GM23338 (cell line): ENCODE measurements at regions not wholly inside any gene's neighbourhood (a gene's known extent, or its start where the extent isn't known, plus 50 kb on each side); places are given as distances from the start of the nearest gene placed in this dataset.

Source experiments
- ATAC-seq: fragments of 200-7000 bp; cut with Tn5 transposase; 3 replicates; pipeline ENCODE4 v1.9.1; 2020
- DNase-seq: peaks from one replicate; pipeline ENCODE4 v3.0.0-alpha.2; 2015; ENCODE audit warnings: low spot score
- H2AFZ ChIP-seq: fragments of 200-600 bp; sonication (generic); 2 replicates; pipeline ENCODE4 v1.8.0; 2016; ENCODE audit warnings: antibody characterized with exemption, mild to moderate bottlenecking, moderate library complexity
- H3F3A ChIP-seq: fragments of 200-600 bp; sonication (generic); replicated peaks from 2 replicates; pipeline ENCODE4 v1.8.0; 2017; ENCODE audit warnings: antibody characterized with exemption, mixed run types, low read depth
- H3K27ac ChIP-seq: fragments of 200-600 bp; sonication (generic); 2 replicates; pipeline ENCODE4 v1.6.1; 2016; ENCODE audit warnings: low read depth
- H3K27me3 ChIP-seq: fragments of 200-600 bp; sonication (generic); 2 replicates; pipeline ENCODE4 v1.8.0; 2016; ENCODE audit warnings: mild to moderate bottlenecking, mixed run types, moderate library complexity; ENCODE audit not compliant: insufficient read depth
- H3K36me3 ChIP-seq: fragments of 200-600 bp; sonication (generic); 2 replicates; pipeline ENCODE4 v1.8.0; 2016; ENCODE audit warnings: mild to moderate bottlenecking; ENCODE audit not compliant: insufficient read depth
- H3K4me1 ChIP-seq: fragments of 200-600 bp; sonication (generic); 2 replicates; pipeline ENCODE4 v1.8.0; 2016; ENCODE audit warnings: mild to moderate bottlenecking, moderate library complexity; ENCODE audit not compliant: insufficient read depth
- H3K4me2 ChIP-seq: fragments of 200-600 bp; sonication (generic); 2 replicates; pipeline ENCODE4 v1.7.1; 2017; ENCODE audit warnings: mixed run types
- H3K4me3 ChIP-seq: fragments of 200-600 bp; sonication (generic); 2 replicates; pipeline ENCODE4 v1.6.1; 2016; ENCODE audit warnings: mixed run types
- H3K79me2 ChIP-seq: fragments of 200-600 bp; sonication (generic); replicated peaks from 2 replicates; pipeline ENCODE4 v1.8.0; 2017; ENCODE audit warnings: mild to moderate bottlenecking; ENCODE audit not compliant: insufficient read depth
- H3K9me2 ChIP-seq: fragments of 200-600 bp; sonication (generic); 2 replicates; pipeline ENCODE4 v1.8.0; 2017; ENCODE audit not compliant: insufficient read depth
- H4K20me1 ChIP-seq: fragments of 200-600 bp; sonication (generic); replicated peaks from 2 replicates; pipeline ENCODE4 v1.8.0; 2017; ENCODE audit warnings: mild to moderate bottlenecking; ENCODE audit not compliant: insufficient read depth
- H3K27ac Mint-ChIP-seq: 2 replicates; pipeline ENCODE4 v1.8.0; 2020; ENCODE audit warnings: inconsistent platforms, mild to moderate bottlenecking, moderate library complexity, mixed read lengths
- H3K27me3 Mint-ChIP-seq: 3 replicates; pipeline ENCODE4 v1.8.0; 2022; ENCODE audit warnings: low read depth, mild to moderate bottlenecking, moderate library complexity, mixed read lengths, inconsistent platforms; ENCODE audit not compliant: insufficient read depth, poor library complexity
- H3K36me3 Mint-ChIP-seq: 3 replicates; pipeline ENCODE4 v1.8.0; 2021; ENCODE audit warnings: low read depth, mild to moderate bottlenecking, inconsistent platforms, moderate library complexity, mixed read lengths
- H3K4me1 Mint-ChIP-seq: 3 replicates; pipeline ENCODE4 v1.8.0; 2020; ENCODE audit warnings: mild to moderate bottlenecking, inconsistent platforms, mixed read lengths
- H3K4me3 Mint-ChIP-seq: 3 replicates; pipeline ENCODE4 v1.8.0; 2021; ENCODE audit warnings: moderate library complexity, mild to moderate bottlenecking, inconsistent platforms, mixed read lengths
- H3K9me3 Mint-ChIP-seq: 3 replicates; pipeline ENCODE4 v1.8.0; 2020; ENCODE audit warnings: moderate library complexity, mild to moderate bottlenecking, inconsistent platforms, mixed read lengths
- CREB1 ChIP-seq: fragments of 250-450 bp; sonication (Bioruptor Pico); IDR thresholded peaks from 2 replicates; pipeline ENCODE4 v1.5.0; 2020; ENCODE audit warnings: low read depth, mild to moderate bottlenecking, moderate library complexity
- CTCF ChIP-seq, 2 experiments: fragments of 200-600 bp in 1 of 2; sonication (generic) in 1 of 2; conservative IDR thresholded peaks; 2 replicates each; pipeline versions ENCODE4 v1.5.1 to v1.6.1; 2016 to 2017; ENCODE audit warnings: antibody characterized with exemption in 2 of 2, low read depth in 2 of 2, mild to moderate bottlenecking in 2 of 2, moderate library complexity in 1 of 2
- ETS1 ChIP-seq: IDR thresholded peaks from 2 replicates; pipeline ENCODE4 v1.6.1; 2016; ENCODE audit warnings: antibody characterized with exemption
- EZH2 ChIP-seq: fragments of 200-600 bp; sonication (generic); IDR thresholded peaks from one replicate; pipeline ENCODE4 v1.8.0; 2017; ENCODE audit warnings: antibody characterized with exemption, mild to moderate bottlenecking, low read depth; ENCODE audit not compliant: unreplicated experiment
- EZH2phosphoT487 ChIP-seq: fragments of 200-600 bp; sonication (generic); IDR thresholded peaks from one replicate; pipeline ENCODE4 v1.8.1; 2018; ENCODE audit warnings: antibody characterized with exemption; ENCODE audit not compliant: unreplicated experiment
- JUNB ChIP-seq: IDR thresholded peaks from one replicate; pipeline ENCODE4 v1.6.1; 2016; ENCODE audit warnings: antibody characterized with exemption; ENCODE audit not compliant: unreplicated experiment
- NANOG ChIP-seq: IDR thresholded peaks from 2 replicates; pipeline ENCODE4 v1.6.1; 2016; ENCODE audit warnings: antibody characterized with exemption, borderline replicate concordance
- POLR2AphosphoS5 ChIP-seq: IDR thresholded peaks from 2 replicates; pipeline ENCODE4 v1.6.1; 2016; ENCODE audit warnings: antibody characterized with exemption, low read depth
- STAT1 ChIP-seq: IDR thresholded peaks from one replicate; pipeline ENCODE4 v1.6.1; 2016; ENCODE audit warnings: antibody characterized with exemption; ENCODE audit not compliant: unreplicated experiment
- ZNF114 ChIP-seq: fragments of 250-450 bp; sonication (Bioruptor Pico); IDR thresholded peaks from 2 replicates; pipeline ENCODE4 v1.5.0; 2020; ENCODE audit warnings: mild to moderate bottlenecking, moderate library complexity
- ZNF331 ChIP-seq: fragments of 250-450 bp; sonication (Bioruptor Pico); IDR thresholded peaks from 2 replicates; pipeline ENCODE4 v1.5.0; 2020; ENCODE audit warnings: low read depth, mild to moderate bottlenecking, moderate library complexity
- TF ChIP-seq, protein P1 (sequence below): fragments of 250-450 bp; sonication (Bioruptor Pico); IDR thresholded peaks from 2 replicates; pipeline ENCODE4 v1.5.0; 2020; ENCODE audit warnings: mild to moderate bottlenecking, moderate library complexity
- TF ChIP-seq, protein P2 (sequence below): IDR thresholded peaks from one replicate; pipeline ENCODE4 v1.6.1; 2018; ENCODE audit warnings: antibody characterized with exemption; ENCODE audit not compliant: unreplicated experiment

- Histone ChIP-seq H3K36me3 (no peaks in the 10 kb centered on the region), H3K4me3 (no peak overlapping the region), H3K4me2 (no peak overlapping the region), H3K79me2 (no peaks in the 10 kb centered on the region), H4K20me1 (no peaks in the 10 kb centered on the region), H3K9me2 (0 out of 2 replicates have a peak, but pooled peaks cover 7% of the 10 kb centered on the region), H2AFZ (no peak overlapping the region), H3K27me3 (no peaks in the 10 kb centered on the region), H3F3A (no peaks in the 10 kb centered on the region), H3K4me1 (no peaks in the 10 kb centered on the region), H3K27ac (no peak overlapping the region)
- no peak overlapping the region for H3K27ac Mint-ChIP-seq
- no peak for DNase-seq
- H3K36me3 Mint-ChIP-seq, result no peaks in the 10 kb centered on the region
- H3K27me3 Mint-ChIP-seq, result peaks cover 3% of the 10 kb centered on the region
- no peak for ATAC-seq
- TF ChIP-seq EZH2 (no peak), ZNF331 (CRISPR knock-in tag) (no peak), STAT1 (no peak), CTCF (conservative IDR thresholded peaks at IDR 0.05; ENCODE audit: low read depth in 2 of 2) (no peak), ZNF114 (CRISPR knock-in tag) (no peak), JUNB (no peak), POLR2AphosphoS5 (no peak), NANOG (no peak), ETS1 (no peak), CREB1 (CRISPR knock-in tag) (no peak), EZH2phosphoT487 (no peak)
- TF ChIP-seq, protein P1, sequence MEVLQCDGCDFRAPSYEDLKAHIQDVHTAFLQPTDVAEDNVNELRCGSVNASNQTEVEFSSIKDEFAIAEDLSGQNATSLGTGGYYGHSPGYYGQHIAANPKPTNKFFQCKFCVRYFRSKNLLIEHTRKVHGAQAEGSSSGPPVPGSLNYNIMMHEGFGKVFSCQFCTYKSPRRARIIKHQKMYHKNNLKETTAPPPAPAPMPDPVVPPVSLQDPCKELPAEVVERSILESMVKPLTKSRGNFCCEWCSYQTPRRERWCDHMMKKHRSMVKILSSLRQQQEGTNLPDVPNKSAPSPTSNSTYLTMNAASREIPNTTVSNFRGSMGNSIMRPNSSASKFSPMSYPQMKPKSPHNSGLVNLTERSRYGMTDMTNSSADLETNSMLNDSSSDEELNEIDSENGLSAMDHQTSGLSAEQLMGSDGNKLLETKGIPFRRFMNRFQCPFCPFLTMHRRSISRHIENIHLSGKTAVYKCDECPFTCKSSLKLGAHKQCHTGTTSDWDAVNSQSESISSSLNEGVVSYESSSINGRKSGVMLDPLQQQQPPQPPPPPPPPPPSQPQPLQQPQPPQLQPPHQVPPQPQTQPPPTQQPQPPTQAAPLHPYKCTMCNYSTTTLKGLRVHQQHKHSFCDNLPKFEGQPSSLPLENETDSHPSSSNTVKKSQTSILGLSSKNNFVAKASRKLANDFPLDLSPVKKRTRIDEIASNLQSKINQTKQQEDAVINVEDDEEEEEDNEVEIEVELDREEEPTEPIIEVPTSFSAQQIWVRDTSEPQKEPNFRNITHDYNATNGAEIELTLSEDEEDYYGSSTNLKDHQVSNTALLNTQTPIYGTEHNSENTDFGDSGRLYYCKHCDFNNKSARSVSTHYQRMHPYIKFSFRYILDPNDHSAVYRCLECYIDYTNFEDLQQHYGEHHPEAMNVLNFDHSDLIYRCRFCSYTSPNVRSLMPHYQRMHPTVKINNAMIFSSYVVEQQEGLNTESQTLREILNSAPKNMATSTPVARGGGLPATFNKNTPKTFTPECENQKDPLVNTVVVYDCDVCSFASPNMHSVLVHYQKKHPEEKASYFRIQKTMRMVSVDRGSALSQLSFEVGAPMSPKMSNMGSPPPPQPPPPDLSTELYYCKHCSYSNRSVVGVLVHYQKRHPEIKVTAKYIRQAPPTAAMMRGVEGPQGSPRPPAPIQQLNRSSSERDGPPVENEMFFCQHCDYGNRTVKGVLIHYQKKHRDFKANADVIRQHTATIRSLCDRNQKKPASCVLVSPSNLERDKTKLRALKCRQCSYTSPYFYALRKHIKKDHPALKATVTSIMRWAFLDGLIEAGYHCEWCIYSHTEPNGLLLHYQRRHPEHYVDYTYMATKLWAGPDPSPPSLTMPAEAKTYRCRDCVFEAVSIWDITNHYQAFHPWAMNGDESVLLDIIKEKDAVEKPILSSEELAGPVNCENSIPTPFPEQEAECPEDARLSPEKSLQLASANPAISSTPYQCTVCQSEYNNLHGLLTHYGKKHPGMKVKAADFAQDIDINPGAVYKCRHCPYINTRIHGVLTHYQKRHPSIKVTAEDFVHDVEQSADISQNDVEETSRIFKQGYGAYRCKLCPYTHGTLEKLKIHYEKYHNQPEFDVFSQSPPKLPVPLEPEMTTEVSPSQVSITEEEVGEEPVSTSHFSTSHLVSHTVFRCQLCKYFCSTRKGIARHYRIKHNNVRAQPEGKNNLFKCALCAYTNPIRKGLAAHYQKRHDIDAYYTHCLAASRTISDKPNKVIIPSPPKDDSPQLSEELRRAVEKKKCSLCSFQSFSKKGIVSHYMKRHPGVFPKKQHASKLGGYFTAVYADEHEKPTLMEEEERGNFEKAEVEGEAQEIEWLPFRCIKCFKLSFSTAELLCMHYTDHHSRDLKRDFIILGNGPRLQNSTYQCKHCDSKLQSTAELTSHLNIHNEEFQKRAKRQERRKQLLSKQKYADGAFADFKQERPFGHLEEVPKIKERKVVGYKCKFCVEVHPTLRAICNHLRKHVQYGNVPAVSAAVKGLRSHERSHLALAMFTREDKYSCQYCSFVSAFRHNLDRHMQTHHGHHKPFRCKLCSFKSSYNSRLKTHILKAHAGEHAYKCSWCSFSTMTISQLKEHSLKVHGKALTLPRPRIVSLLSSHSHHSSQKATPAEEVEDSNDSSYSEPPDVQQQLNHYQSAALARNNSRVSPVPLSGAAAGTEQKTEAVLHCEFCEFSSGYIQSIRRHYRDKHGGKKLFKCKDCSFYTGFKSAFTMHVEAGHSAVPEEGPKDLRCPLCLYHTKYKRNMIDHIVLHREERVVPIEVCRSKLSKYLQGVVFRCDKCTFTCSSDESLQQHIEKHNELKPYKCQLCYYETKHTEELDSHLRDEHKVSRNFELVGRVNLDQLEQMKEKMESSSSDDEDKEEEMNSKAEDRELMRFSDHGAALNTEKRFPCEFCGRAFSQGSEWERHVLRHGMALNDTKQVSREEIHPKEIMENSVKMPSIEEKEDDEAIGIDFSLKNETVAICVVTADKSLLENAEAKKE (CRISPR knock-in tag), result no peak
- TF ChIP-seq, protein P2, sequence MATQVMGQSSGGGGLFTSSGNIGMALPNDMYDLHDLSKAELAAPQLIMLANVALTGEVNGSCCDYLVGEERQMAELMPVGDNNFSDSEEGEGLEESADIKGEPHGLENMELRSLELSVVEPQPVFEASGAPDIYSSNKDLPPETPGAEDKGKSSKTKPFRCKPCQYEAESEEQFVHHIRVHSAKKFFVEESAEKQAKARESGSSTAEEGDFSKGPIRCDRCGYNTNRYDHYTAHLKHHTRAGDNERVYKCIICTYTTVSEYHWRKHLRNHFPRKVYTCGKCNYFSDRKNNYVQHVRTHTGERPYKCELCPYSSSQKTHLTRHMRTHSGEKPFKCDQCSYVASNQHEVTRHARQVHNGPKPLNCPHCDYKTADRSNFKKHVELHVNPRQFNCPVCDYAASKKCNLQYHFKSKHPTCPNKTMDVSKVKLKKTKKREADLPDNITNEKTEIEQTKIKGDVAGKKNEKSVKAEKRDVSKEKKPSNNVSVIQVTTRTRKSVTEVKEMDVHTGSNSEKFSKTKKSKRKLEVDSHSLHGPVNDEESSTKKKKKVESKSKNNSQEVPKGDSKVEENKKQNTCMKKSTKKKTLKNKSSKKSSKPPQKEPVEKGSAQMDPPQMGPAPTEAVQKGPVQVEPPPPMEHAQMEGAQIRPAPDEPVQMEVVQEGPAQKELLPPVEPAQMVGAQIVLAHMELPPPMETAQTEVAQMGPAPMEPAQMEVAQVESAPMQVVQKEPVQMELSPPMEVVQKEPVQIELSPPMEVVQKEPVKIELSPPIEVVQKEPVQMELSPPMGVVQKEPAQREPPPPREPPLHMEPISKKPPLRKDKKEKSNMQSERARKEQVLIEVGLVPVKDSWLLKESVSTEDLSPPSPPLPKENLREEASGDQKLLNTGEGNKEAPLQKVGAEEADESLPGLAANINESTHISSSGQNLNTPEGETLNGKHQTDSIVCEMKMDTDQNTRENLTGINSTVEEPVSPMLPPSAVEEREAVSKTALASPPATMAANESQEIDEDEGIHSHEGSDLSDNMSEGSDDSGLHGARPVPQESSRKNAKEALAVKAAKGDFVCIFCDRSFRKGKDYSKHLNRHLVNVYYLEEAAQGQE, result no peak
- no peaks in the 10 kb centered on the region for H3K9me3 Mint-ChIP-seq
- H3K4me3 Mint-ChIP-seq, result no peak overlapping the region
- H3K4me1 Mint-ChIP-seq, result peaks cover 6% of the 10 kb centered on the region
Observed at GRCh38 chr5:126199467-126199866, 223.7 kb upstream of the GRAMD2B start.
